SIG-M5 treated with dmso at 0.1 percent for 504 hours (cell line): ENCODE measurements at regions not wholly inside any gene's neighbourhood (a gene's known extent, or its start where the extent isn't known, plus 50 kb on each side); places are given as distances from the start of the nearest gene placed in this dataset.

Experiments used
- DNase-seq: peaks from one replicate; lab custom pipeline; 2025; ENCODE audit not compliant: unreplicated experiment; lab: John Stamatoyannopoulos, UW

GRCh38 chr5:121797681-121798518 lies 53.8 kb upstream of the FTMT start:
- no peak for DNase-seq
